Heart right ventricle (tissue), 16 donors: ENCODE measurements at regions not wholly inside any gene's neighbourhood (a gene's known extent, or its start where the extent isn't known, plus 50 kb on each side); places are given as distances from the start of the nearest gene placed in this dataset.

Experiments used
- ATAC-seq, 8 donors: fragments of 200-7000 bp; cut with Tn5 transposase; one replicate each; pipeline ENCODE4 v1.9.1; 2020; ENCODE audit warnings: mild to moderate bottlenecking in 8 of 8, moderate library complexity in 8 of 8, moderate number of reproducible peaks in 1 of 8
- DNase-seq, 2 donors: peaks; one replicate each; pipeline ENCODE4 v3.0.0-alpha.2; 2020
- H3K27ac ChIP-seq, 10 donors: fragments of 200-600 bp; sonication (generic) in 2 of 10; one replicate each; pipeline versions ENCODE4 v1.5.0 to v1.8.0; 2020 to 2022; ENCODE audit warnings: mild to moderate bottlenecking in 3 of 10
- H3K27me3 ChIP-seq, 7 donors: fragments of 200-600 bp; one replicate each; pipeline ENCODE4 v1.8.0; 2021 to 2022; ENCODE audit warnings: mild to moderate bottlenecking in 2 of 7
- H3K36me3 ChIP-seq, 9 donors: fragments of 200-600 bp; sonication (generic) in 1 of 9; one replicate each; pipeline versions ENCODE4 v1.5.0 to v1.8.0; 2020 to 2022; ENCODE audit warnings: mild to moderate bottlenecking in 2 of 9
- H3K4me1 ChIP-seq, 9 donors: fragments of 200-600 bp; sonication (generic) in 1 of 9; one replicate each; pipeline versions ENCODE4 v1.5.0 to v1.8.0; 2020 to 2022; ENCODE audit warnings: mild to moderate bottlenecking in 4 of 9
- H3K4me3 ChIP-seq, 10 donors: fragments of 200-600 bp; sonication (generic) in 2 of 10; one replicate each; pipeline versions ENCODE4 v1.5.0 to v1.8.0; 2020 to 2022; ENCODE audit warnings: mild to moderate bottlenecking in 7 of 10, moderate library complexity in 2 of 10
- H3K9me3 ChIP-seq, 11 donors: fragments of 200-600 bp in 10 of 11; sonication (generic) in 2 of 11; one replicate each; pipeline versions ENCODE4 v1.5.0 to v1.8.0; 2013 to 2022; ENCODE audit warnings: mild to moderate bottlenecking in 2 of 11, control low read depth in 1 of 11, moderate library complexity in 1 of 11
- CTCF ChIP-seq, 9 donors: fragments of 200-600 bp; sonication (generic) in 2 of 9; IDR thresholded peaks; one replicate each; pipeline versions ENCODE4 v1.5.0 to v1.8.0; 2021 to 2022; ENCODE audit warnings: antibody characterized with exemption in 9 of 9, mild to moderate bottlenecking in 5 of 9, moderate library complexity in 1 of 9
- WGBS, 2 donors: extraction: QIAGEN DNeasy Blood & Tissue Kit; methylation state at CpG; one replicate each; pipeline ENCODE4 v1.1.7; 2013; ENCODE audit warnings: inconsistent platforms in 1 of 2; 5-methylcytosine and 5-hydroxymethylcytosine counted together
- intact Hi-C, 10 donors: fragments of 100-400 bp; cut with DNase I; formaldehyde crosslinking; loops; one replicate each; pipeline versions ENCODE4 v1.11.1 to v1.14.2; 2022
- donor health status: Arrhythmogenic right ventricular cardiomyopathy.
- donor health status: ischemic (EF 13 %, LVEDD 7.1; RV severe dilation, severe dysfunction).
- donor health status: healthy with polysubstance abuse.
- donor health status: DM: no; HTN: yes; CAD: no.
- donor health status: DM: no; HTN: no; CAD: no.
- donor health status: ischemic (EF 25% LVEDD 6.9; RV normal size, moderate dysfunction).
- donor health status: ischemic (EF 25% LVEDD 5.7; RV mildly dilated, moderate dysfunction).
- donor health status: healthy.
- donor health status: DM: yes; HTN: yes; CAD: no.
- donor health status: Ischemic cardiomyopathy.
- donor health status: ischemic (EF 35%, LVEDD 5.7; RV mildly dilated, moderate dysfunction).
- donor health status: nonischemic (EF 11% LVEDD 7.7; RV severe dilation, severe dysfunction).
- donor health status: DM: yes; HTN: yes; CAD: no.
- donor health status: PGD.
- donor health status: ischemic (EF 29% LVEDD 5.4; RV normal size, mild dysfunction).
- donor health status: nonischemic (EF 23%, LVEDD 6.1; RV moderate dilation, normal function).

DNA sequence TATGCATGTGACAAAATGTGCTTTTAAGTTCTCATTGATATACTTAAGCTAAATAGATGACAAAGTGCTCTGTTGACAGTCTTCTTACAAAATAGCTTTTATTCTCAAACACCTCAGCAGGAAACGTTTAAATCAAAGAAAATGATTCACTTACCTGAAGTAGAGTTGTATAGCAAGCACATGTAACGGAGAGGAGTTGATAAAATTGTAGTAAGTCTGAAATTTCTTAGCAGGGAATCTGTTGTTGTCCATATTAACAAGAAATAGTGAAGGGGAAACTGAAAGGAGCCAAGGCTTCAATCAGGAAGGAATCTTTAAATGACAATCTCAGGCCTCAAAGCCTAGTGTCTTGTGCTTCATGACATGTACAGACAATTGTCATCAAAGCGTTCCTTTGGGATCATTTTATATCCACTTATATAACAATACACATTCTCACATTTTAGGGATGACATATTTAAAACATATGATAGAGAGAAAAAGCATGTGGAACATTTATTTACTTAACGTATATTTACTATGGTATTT, 2010.2 kb upstream of the IGFBP7 start:
- intact Hi-C loops: no loop called here
- no peaks in the 10 kb centered on the region for H3K36me3 ChIP-seq
- ATAC-seq: no peak
- H3K27me3 ChIP-seq: no peaks in the 10 kb centered on the region
- H3K9me3 ChIP-seq: peaks cover 0 to 3% (median 0%) of the 10 kb centered on the region in 11 donors
- H3K4me1 ChIP-seq: no peaks in the 10 kb centered on the region
- no peak overlapping the region for H3K27ac ChIP-seq
- H3K4me3 ChIP-seq: no peak overlapping the region
- WGBS, 2 donors: 66 to 69% methylated on average over 4 of the region's 4 CpGs
- TF ChIP-seq CTCF (IDR thresholded peaks at IDR 0.05): no peak
- DNase-seq: no peak

DNA sequence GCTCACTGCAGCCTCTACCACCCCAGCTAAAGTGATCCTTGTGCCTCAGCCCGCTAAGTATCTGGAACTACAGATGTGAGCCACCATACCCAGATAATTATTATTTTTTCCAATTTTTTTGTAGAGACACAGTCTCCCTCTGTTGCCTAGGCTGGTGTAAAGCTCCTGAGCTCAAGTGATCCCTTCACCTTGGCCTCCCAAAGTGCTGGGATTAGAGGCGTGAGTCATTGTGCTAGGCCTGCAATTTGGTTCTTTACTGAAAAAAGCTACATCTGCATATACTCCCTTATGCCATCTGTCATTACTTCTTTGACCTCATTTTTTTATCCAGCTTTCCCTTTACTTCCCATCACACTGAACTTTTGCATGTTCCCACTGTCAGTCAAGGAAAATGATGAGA, 2012.4 kb upstream of the IGFBP7 start:
- no peak overlapping the region for H3K4me3 ChIP-seq

DNA sequence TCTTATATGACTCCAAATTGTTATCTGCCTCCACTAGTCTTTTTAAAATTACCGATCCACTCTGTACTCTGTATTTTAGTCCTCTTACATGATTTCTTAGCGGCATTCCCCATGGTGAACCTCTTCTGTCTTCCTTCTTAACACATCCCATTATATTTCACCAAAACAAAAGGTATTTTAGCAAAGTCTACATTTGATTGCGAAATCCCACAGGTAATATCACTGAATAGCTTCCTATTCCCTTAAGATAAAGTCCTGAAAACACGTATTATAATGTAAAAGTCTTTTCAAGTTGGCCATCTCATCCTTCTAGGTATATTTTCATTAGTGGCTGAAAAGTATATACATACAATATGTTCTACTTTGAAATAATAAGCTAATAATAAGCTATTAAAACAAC, 2016.0 kb upstream of the IGFBP7 start:
- H3K4me1 ChIP-seq: no peaks in the 10 kb centered on the region
- peaks cover 0 to 4% (median 0%) of the 10 kb centered on the region in 11 donors for H3K9me3 ChIP-seq
- WGBS, 2 donors: 84 to 87% methylated on average over 4 of the region's 4 CpGs

More for the DNA sequence above, 2012.4 kb upstream of the IGFBP7 start:
- Histone ChIP-seq H3K36me3 (no peaks in the 10 kb centered on the region), H3K27me3 (no peaks in the 10 kb centered on the region), H3K9me3 (no peaks in the 10 kb centered on the region), H3K27ac (no peak overlapping the region), H3K4me1 (no peaks in the 10 kb centered on the region)
- ATAC-seq: no peak
- intact Hi-C loops: no loop called here
- TF ChIP-seq CTCF (IDR thresholded peaks at IDR 0.05): no peak
- DNase-seq: no peak
- 34 to 38% methylated on average over 2 of the region's 2 CpGs for WGBS, 2 donors

DNA sequence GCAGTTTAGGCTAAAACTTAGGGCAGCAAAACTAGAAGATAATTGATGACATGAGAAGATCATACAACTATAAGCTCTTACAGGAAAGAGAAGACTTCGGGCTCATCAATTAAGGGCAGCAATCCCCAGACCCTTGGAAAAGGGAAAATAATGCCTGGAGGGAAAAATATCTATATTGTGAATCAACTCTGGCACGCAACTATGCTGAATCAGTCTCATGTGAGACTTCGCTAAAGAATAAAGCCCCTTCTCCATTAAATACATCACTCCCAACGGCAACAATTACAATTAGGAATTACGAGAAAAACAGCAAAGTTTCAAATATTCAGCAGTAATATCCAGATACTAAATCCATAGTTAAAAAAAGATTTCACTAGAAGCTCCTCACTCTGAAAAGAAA, 2016.8 kb upstream of the IGFBP7 start:
- H3K4me1 ChIP-seq: no peaks in the 10 kb centered on the region

More for the DNA sequence above, 2016.0 kb upstream of the IGFBP7 start:
- intact Hi-C loops: no loop called here
- no peak overlapping the region for H3K4me3 ChIP-seq
- no peak for DNase-seq
- no peaks in the 10 kb centered on the region for H3K36me3 ChIP-seq
- TF ChIP-seq CTCF (IDR thresholded peaks at IDR 0.05): no peak
- no peak overlapping the region for H3K27ac ChIP-seq
- H3K27me3 ChIP-seq: no peaks in the 10 kb centered on the region
- no peak for ATAC-seq

More for the DNA sequence above, 2016.8 kb upstream of the IGFBP7 start:
- no peak overlapping the region for H3K4me3 ChIP-seq
- H3K9me3 ChIP-seq: peaks cover 0 to 4% (median 0%) of the 10 kb centered on the region in 11 donors
- WGBS, 2 donors: 77 to 91% methylated on average over 5 of the region's 5 CpGs
- no peak overlapping the region for H3K27ac ChIP-seq
- DNase-seq: no peak
- no peaks in the 10 kb centered on the region for H3K36me3 ChIP-seq
- intact Hi-C loops: no loop called here
- no peak for TF ChIP-seq CTCF (IDR thresholded peaks at IDR 0.05)
- no peaks in the 10 kb centered on the region for H3K27me3 ChIP-seq
- ATAC-seq: no peak
